H9 (cell line): ENCODE measurements at regions not wholly inside any gene's neighbourhood (a gene's known extent, or its start where the extent isn't known, plus 50 kb on each side); places are given as distances from the start of the nearest gene placed in this dataset.

ENCODE experiments used
- DNase-seq: peaks from one replicate; pipeline ENCODE4 v3.0.0-alpha.2; 2017
- H2AFZ ChIP-seq: one replicate; pipeline ENCODE4 v1.6.1; 2013; ENCODE audit warnings: mild to moderate bottlenecking, low read length, control low read depth, moderate library complexity
- H2AK5ac ChIP-seq: 2 replicates; pipeline ENCODE4 v1.6.1; 2013; ENCODE audit warnings: low read length, control low read depth, mixed read lengths; ENCODE audit not compliant: insufficient read length
- H2BK120ac ChIP-seq: one replicate; pipeline ENCODE4 v1.6.1; 2013; ENCODE audit warnings: low read depth, mild to moderate bottlenecking, low read length, control low read depth, inconsistent platforms; ENCODE audit not compliant: poor library complexity, severe bottlenecking
- H2BK12ac ChIP-seq: 2 replicates; pipeline ENCODE4 v1.6.1; 2013; ENCODE audit warnings: low read length, control low read depth, mixed read lengths, low read depth; ENCODE audit not compliant: insufficient read length
- H2BK15ac ChIP-seq: 2 replicates; pipeline ENCODE4 v1.6.1; 2013; ENCODE audit warnings: low read depth, low read length, control low read depth
- H2BK20ac ChIP-seq: one replicate; pipeline ENCODE4 v1.6.1; 2013; ENCODE audit warnings: low read depth, mild to moderate bottlenecking, low read length, control low read depth, inconsistent platforms; ENCODE audit not compliant: poor library complexity, severe bottlenecking
- H2BK5ac ChIP-seq: 2 replicates; pipeline ENCODE4 v1.6.1; 2013; ENCODE audit warnings: low read length, control low read depth, mixed read lengths; ENCODE audit not compliant: insufficient read length
- H3K14ac ChIP-seq: 2 replicates; pipeline ENCODE4 v1.6.1; 2013; ENCODE audit warnings: low read length, control low read depth; ENCODE audit not compliant: insufficient read depth
- H3K18ac ChIP-seq: 2 replicates; pipeline ENCODE4 v1.6.1; 2013; ENCODE audit warnings: low read depth, mild to moderate bottlenecking, mixed read lengths, low read length, control low read depth; ENCODE audit not compliant: insufficient read length
- H3K23ac ChIP-seq: 2 replicates; pipeline ENCODE4 v1.6.1; 2013; ENCODE audit warnings: low read length, control low read depth, mixed read lengths, low read depth; ENCODE audit not compliant: insufficient read length
- H3K23me2 ChIP-seq: 2 replicates; pipeline ENCODE4 v1.6.1; 2013; ENCODE audit warnings: low read depth, mild to moderate bottlenecking, mixed read lengths, low read length, control low read depth; ENCODE audit not compliant: insufficient read length, poor library complexity, severe bottlenecking
- H3K27ac ChIP-seq: 2 replicates; pipeline ENCODE4 v1.5.1; 2013; ENCODE audit warnings: low read length, control low read depth, mixed read lengths, low read depth; ENCODE audit not compliant: insufficient read length
- H3K27me3 ChIP-seq: 2 replicates; pipeline ENCODE4 v1.6.1; 2013; ENCODE audit warnings: low read length, control low read depth, inconsistent platforms; ENCODE audit not compliant: insufficient read depth
- H3K4ac ChIP-seq: 2 replicates; pipeline ENCODE4 v1.6.1; 2013; ENCODE audit warnings: low read depth, mild to moderate bottlenecking, control low read depth, inconsistent platforms, low read length, moderate library complexity
- H3K4me1 ChIP-seq: 2 replicates; pipeline ENCODE4 v1.6.1; 2013; ENCODE audit warnings: low read length, control low read depth, inconsistent platforms; ENCODE audit not compliant: insufficient read depth
- H3K4me2 ChIP-seq: 2 replicates; pipeline ENCODE4 v1.6.1; 2013; ENCODE audit warnings: low read length, control low read depth, mixed read lengths; ENCODE audit not compliant: insufficient read length, insufficient read depth
- H3K56ac ChIP-seq: 2 replicates; pipeline ENCODE4 v1.6.1; 2013; ENCODE audit warnings: low read depth, mild to moderate bottlenecking, mixed read lengths, low read length, control low read depth; ENCODE audit not compliant: insufficient read length
- H3K79me1 ChIP-seq: 2 replicates; pipeline ENCODE4 v1.6.1; 2013; ENCODE audit warnings: low read depth, mild to moderate bottlenecking, moderate library complexity, low read length, control low read depth, inconsistent platforms; ENCODE audit not compliant: insufficient read depth, poor library complexity, severe bottlenecking
- H3K79me2 ChIP-seq: 2 replicates; pipeline ENCODE4 v1.6.1; 2013; ENCODE audit warnings: low read length, control low read depth, inconsistent platforms; ENCODE audit not compliant: insufficient read depth
- H3K9ac ChIP-seq: 2 replicates; pipeline ENCODE4 v1.6.1; 2013; ENCODE audit warnings: low read length, control low read depth, mixed read lengths; ENCODE audit not compliant: insufficient read length; ENCODE audit errors: extremely low read depth
- H3K9me3 ChIP-seq: one replicate; pipeline ENCODE4 v1.6.1; 2013; ENCODE audit warnings: low read depth, low read length, inconsistent platforms; ENCODE audit not compliant: control insufficient read depth
- H3T11ph ChIP-seq: one replicate; pipeline ENCODE4 v1.6.1; 2013; ENCODE audit warnings: mild to moderate bottlenecking, low read length, control low read depth, inconsistent platforms
- H4K20me1 ChIP-seq: one replicate; pipeline ENCODE4 v1.6.1; 2013; ENCODE audit not compliant: control insufficient read depth, insufficient read length, insufficient read depth
- H4K5ac ChIP-seq: 2 replicates; pipeline ENCODE4 v1.6.1; 2013; ENCODE audit warnings: low read depth, mild to moderate bottlenecking, mixed read lengths, low read length, control low read depth; ENCODE audit not compliant: insufficient read length
- H4K8ac ChIP-seq: replicated peaks from 2 replicates; pipeline ENCODE4 v1.6.1; 2013; ENCODE audit warnings: low read length, control low read depth, mixed read lengths, low read depth; ENCODE audit not compliant: insufficient read length
- H4K91ac ChIP-seq: 2 replicates; pipeline ENCODE4 v1.6.1; 2013; ENCODE audit warnings: low read depth, mild to moderate bottlenecking, moderate library complexity, mixed read lengths, low read length, control low read depth; ENCODE audit not compliant: insufficient read length
- H3K27ac Mint-ChIP-seq, 3 experiments: 2 replicates in 2 of 3; 3 replicates in 1 of 3; pipeline ENCODE4 v1.8.0; 2020 to 2021; ENCODE audit warnings: mixed read lengths in 3 of 3, mild to moderate bottlenecking in 1 of 3, moderate library complexity in 1 of 3
- H3K27me3 Mint-ChIP-seq: 2 replicates; pipeline ENCODE4 v1.8.0; 2021; ENCODE audit warnings: low read depth, mild to moderate bottlenecking, moderate library complexity, mixed read lengths
- H3K36me3 Mint-ChIP-seq, 3 experiments: 2 replicates in 2 of 3; 3 replicates in 1 of 3; pipeline ENCODE4 v1.8.0; 2020 to 2021; ENCODE audit warnings: low read depth in 3 of 3, mixed read lengths in 3 of 3; ENCODE audit not compliant: insufficient read depth in 1 of 3
- H3K4me1 Mint-ChIP-seq, 2 experiments: 2 replicates each; pipeline ENCODE4 v1.8.0; 2020; ENCODE audit warnings: mixed read lengths in 2 of 2
- H3K4me3 Mint-ChIP-seq, 2 experiments: 2 replicates in 1 of 2; 3 replicates in 1 of 2; pipeline ENCODE4 v1.8.0; 2020 to 2021; ENCODE audit warnings: mild to moderate bottlenecking in 2 of 2, mixed read lengths in 2 of 2, moderate library complexity in 1 of 2
- H3K9me3 Mint-ChIP-seq, 2 experiments: 2 replicates in 1 of 2; 3 replicates in 1 of 2; pipeline ENCODE4 v1.8.0; 2020; ENCODE audit warnings: mild to moderate bottlenecking in 2 of 2, mixed read lengths in 2 of 2, moderate library complexity in 1 of 2
- CTCF ChIP-seq: fragments of 200-600 bp; sonication (generic); conservative IDR thresholded peaks from 3 replicates; pipeline ENCODE4 v1.8.0; 2021; ENCODE audit warnings: antibody characterized with exemption, mild to moderate bottlenecking
- WGBS: extraction: QIAGEN DNeasy Blood & Tissue Kit; methylation state at CpG from one replicate; pipeline ENCODE4 v1.1.7; 2013; ENCODE audit warnings: missing lambda C conversion rate, low lambda C conversion rate, mixed read lengths; ENCODE audit not compliant: insufficient read length; ENCODE audit errors: extremely low coverage; 5-methylcytosine and 5-hydroxymethylcytosine counted together

- Histone ChIP-seq H4K5ac (no peak overlapping the region), H3K18ac (no peak overlapping the region), H4K8ac (no peak overlapping the region), H3K14ac (no peak overlapping the region), H3K79me2 (peaks cover 38% of the 10 kb centered on the region; the same call in 1 of the 2 replicates), H4K91ac (no peak overlapping the region), H3K9ac (peak overlapping the region; percentile 70), H3K4me1 (peaks cover 8% of the 10 kb centered on the region; the same call in 1 of the 2 replicates), H2BK15ac (no peak overlapping the region), H2AK5ac (no peak overlapping the region), H2BK12ac (no peak overlapping the region), H4K20me1 (no peaks in the 10 kb centered on the region), H3K23me2 (peaks cover 19% of the 10 kb centered on the region), H3K27me3 (no peaks in the 10 kb centered on the region), H2AFZ (no peak overlapping the region), H3K23ac (no peak overlapping the region), H2BK120ac (no peak overlapping the region), H2BK20ac (no peak overlapping the region), H2BK5ac (no peak overlapping the region), H3K27ac (peak overlapping the region; percentile 38), H3K79me1 (peaks cover 2% of the 10 kb centered on the region), H3K56ac (no peak overlapping the region), H3K4ac (no peak overlapping the region), H3K9me3 (no peaks in the 10 kb centered on the region), H3T11ph (no peak overlapping the region), H3K4me2 (peak overlapping the region; percentile 92)
- no peaks in the 10 kb centered on the region for H3K9me3 Mint-ChIP-seq
- no peak for DNase-seq
- no peak overlapping the region for H3K4me3 Mint-ChIP-seq
- no peak overlapping the region for H3K27ac Mint-ChIP-seq
- H3K36me3 Mint-ChIP-seq = peaks cover 0 to 2% (median 0%) of the 10 kb centered on the region in 3 experiments; a peak in 1 of 7 replicates
- no CpG with 5 or more reads among the region's 8 CpGs for WGBS
- TF ChIP-seq CTCF = no peak
- H3K27me3 Mint-ChIP-seq = no peaks in the 10 kb centered on the region
- peaks cover 25 to 32% of the 10 kb centered on the region in 2 experiments for H3K4me1 Mint-ChIP-seq
Measured at GRCh38 chr1:39107341-39108290, 81.5 kb downstream of the NDUFS5 start.
